Aorta (tissue), 5 donors: ENCODE measurements at regions not wholly inside any gene's neighbourhood (a gene's known extent, or its start where the extent isn't known, plus 50 kb on each side); places are given as distances from the start of the nearest gene placed in this dataset.

Experiments used
- ATAC-seq: fragments of 200-7000 bp; cut with Tn5 transposase; one replicate; pipeline ENCODE4 v1.9.1; 2022; ENCODE audit warnings: moderate library complexity; ENCODE audit not compliant: low FRiP score
- DNase-seq, 2 donors: peaks; one replicate each; pipeline ENCODE4 v3.0.0-alpha.2; 2020
- H3K27ac ChIP-seq, 2 donors: one replicate each; pipeline ENCODE4 v1.5.1; 2013; ENCODE audit warnings: low read length in 2 of 2, mild to moderate bottlenecking in 2 of 2, moderate library complexity in 2 of 2, control low read depth in 1 of 2, inconsistent platforms in 1 of 2, low read depth in 1 of 2
- H3K27me3 ChIP-seq, 2 donors: one replicate each; pipeline ENCODE4 v1.6.1; 2013; ENCODE audit warnings: control low read depth in 1 of 2, low read length in 1 of 2, mild to moderate bottlenecking in 1 of 2, moderate library complexity in 1 of 2; ENCODE audit not compliant: insufficient read depth in 2 of 2, control insufficient read depth in 1 of 2
- H3K36me3 ChIP-seq, 2 donors: one replicate each; pipeline ENCODE4 v1.6.1; 2013; ENCODE audit warnings: control low read depth in 1 of 2, low read length in 1 of 2, mild to moderate bottlenecking in 1 of 2; ENCODE audit not compliant: insufficient read depth in 2 of 2, control insufficient read depth in 1 of 2
- H3K4me1 ChIP-seq, 2 donors: one replicate each; pipeline ENCODE4 v1.6.1; 2013; ENCODE audit warnings: low read length in 2 of 2, control low read depth in 1 of 2, mild to moderate bottlenecking in 1 of 2, moderate library complexity in 1 of 2; ENCODE audit not compliant: insufficient read depth in 2 of 2, control insufficient read depth in 1 of 2
- H3K4me3 ChIP-seq, 2 donors: one replicate each; pipeline ENCODE4 v1.5.1; 2013; ENCODE audit warnings: low read length in 2 of 2, control low read depth in 1 of 2, mild to moderate bottlenecking in 1 of 2
- H3K9me3 ChIP-seq: one replicate; pipeline ENCODE4 v1.6.1; 2013; ENCODE audit warnings: mild to moderate bottlenecking, low read length; ENCODE audit not compliant: control insufficient read depth
- WGBS, 2 donors: extraction: QIAGEN DNeasy Blood & Tissue Kit; methylation state at CpG; one replicate each; pipeline ENCODE4 v1.1.7; 2013; 5-methylcytosine and 5-hydroxymethylcytosine counted together
- intact Hi-C, 2 donors: fragments of 100-400 bp; cut with DNase I; formaldehyde crosslinking; loops; one replicate each; pipeline versions ENCODE4 v1.14.2 to v1.15.0; 2022
- donor health status: healthy with polysubstance abuse.
- donor health status: Bipolar disorder and iron deficiency.
- donor health status: DM: no; HTN: no; CAD: no.
- donor health status: DM: no; HTN: no; CAD: no.
- donor health status: DM: yes; HTN: yes; CAD: no.

GRCh38 chr5:122262103-122262502, 49.9 kb upstream of the SNCAIP start:
- no peaks in the 10 kb centered on the region for H3K36me3 ChIP-seq
- DNase-seq (no peak), ATAC-seq (no peak)
- H3K9me3 ChIP-seq = peaks cover 1% of the 10 kb centered on the region
- H3K4me3 ChIP-seq = no peak overlapping the region
- 44 to 61% methylated on average over 1 of the region's 1 CpG for WGBS, 2 donors
- H3K4me1 ChIP-seq = no peaks in the 10 kb centered on the region
- H3K27me3 ChIP-seq = no peaks in the 10 kb centered on the region
- no peak overlapping the region for H3K27ac ChIP-seq
- intact Hi-C loops = no loop called here
